GM19324 (cell line): ENCODE measurements at regions not wholly inside any gene's neighbourhood (a gene's known extent, or its start where the extent isn't known, plus 50 kb on each side); places are given as distances from the start of the nearest gene placed in this dataset.

Experiments used
- ATAC-seq: cut with Tn5 transposase; IDR thresholded peaks from one replicate; pipeline ENCODE4 v1.9.1; 2021; ENCODE audit warnings: mild to moderate bottlenecking, moderate library complexity; ENCODE audit not compliant: unreplicated experiment, low FRiP score

DNA sequence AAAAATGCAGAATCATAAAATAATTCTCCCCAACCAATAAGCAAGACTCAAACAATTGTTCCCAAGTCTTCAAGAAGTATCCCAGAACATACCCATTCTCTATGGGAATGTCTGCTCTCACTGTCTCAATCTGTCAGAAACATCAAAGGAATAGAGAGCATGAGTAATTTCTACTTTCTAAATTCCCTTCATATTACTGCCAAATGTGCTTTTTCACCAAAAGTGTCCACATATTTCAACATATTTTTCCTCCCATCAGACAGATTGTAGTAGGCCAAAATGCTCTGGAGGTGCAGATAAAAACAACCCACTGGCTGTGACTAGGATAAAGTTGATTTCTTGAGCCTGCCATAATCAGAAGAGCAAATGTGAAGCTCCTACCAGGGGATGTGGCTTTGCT lies 692.0 kb upstream of the FAM241A start:
- no peak for ATAC-seq

DNA sequence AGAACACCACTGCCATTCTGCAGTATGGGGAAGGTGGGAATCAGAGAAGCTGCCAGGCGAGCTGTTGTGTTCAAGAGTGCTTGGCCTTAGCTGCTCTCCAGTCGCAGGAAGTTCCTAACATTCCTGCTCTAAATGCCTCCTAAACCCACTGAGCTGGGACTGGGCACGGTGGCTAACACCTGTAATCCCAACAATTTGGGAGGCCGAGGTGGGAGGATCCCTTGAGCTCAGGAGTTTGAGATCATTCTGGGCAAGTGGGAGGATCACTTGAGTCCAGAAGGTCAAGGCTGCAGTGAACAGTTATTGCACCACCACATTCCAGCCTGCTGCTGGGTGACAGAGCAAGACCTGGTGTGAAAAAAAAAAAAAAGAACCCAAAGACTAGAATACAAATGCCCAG lies 690.3 kb upstream of the FAM241A start:
- no peak for ATAC-seq

DNA sequence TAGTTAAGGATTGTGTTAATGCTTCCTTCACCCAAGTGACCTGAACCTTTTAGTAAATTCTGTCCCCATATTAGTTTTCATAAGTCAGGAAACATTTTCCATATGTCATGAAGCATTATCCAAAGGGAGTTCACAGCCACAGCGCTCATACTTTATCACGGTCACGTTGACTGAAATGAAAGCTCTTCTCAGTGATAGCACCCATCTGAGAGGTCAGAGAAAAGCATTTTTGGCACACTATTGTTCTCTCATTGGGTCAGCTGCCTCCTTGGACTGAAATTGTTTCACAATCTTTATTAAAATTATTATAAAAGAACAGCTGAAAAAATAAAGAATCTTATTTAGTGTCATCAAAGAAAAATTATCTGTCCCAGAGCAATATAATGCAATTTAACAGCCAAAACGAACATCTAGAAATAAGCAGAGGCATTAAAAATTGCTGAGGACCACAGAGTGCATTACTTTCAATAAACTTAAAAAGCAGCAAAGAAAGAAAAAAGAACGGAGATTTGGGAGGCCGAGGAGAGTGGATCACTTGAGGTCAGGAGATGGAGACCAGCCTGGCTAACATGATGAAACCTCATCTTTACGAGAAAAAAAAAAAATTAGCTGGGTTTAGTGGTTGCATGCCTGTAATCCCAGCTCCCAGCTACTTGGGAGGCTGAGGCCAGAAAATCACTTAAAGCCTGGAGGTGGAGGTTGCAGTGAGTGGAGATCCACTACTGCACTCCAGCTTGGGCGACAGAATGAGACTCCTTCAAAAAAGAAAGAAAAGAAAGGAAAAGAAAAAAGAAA lies 680.8 kb upstream of the FAM241A start:
- ATAC-seq, result no peak

DNA sequence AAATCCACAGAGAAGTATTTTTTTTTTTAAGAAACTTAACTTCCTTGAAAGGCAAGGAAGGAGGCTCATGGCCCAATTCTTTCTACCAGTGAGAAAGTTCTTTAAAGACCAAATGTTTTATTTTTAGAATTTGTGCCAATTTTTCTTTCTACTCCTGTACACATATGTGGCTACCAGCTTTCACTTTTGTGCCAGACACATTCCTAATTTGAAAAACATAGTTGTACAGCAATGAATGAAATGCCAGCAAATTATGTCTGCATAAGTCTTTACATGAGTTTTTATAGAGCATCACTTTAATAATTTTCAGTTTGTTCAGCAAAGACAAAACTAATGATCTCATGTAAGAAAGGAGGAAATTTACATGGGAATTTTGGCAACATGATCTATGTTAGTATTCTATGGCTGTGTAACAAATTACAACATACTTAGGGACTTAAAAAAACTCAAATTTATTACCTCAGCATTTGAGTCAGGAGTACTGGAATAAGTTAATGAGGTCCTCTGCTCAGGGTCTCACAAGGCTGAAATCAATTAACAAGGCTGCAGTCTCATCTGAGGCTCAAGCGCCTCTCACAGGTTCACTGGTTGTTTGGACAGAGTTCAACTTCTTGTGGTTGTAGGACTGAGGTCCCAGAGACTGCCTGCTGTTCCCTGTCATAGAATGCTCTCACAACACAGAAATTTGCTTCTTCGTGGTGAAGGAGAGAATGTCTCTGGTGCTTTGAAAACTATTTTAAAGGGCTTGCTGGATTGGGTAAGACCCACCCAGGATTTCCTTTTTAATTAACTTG lies 678.2 kb upstream of the FAM241A start:
- no peak for ATAC-seq

DNA sequence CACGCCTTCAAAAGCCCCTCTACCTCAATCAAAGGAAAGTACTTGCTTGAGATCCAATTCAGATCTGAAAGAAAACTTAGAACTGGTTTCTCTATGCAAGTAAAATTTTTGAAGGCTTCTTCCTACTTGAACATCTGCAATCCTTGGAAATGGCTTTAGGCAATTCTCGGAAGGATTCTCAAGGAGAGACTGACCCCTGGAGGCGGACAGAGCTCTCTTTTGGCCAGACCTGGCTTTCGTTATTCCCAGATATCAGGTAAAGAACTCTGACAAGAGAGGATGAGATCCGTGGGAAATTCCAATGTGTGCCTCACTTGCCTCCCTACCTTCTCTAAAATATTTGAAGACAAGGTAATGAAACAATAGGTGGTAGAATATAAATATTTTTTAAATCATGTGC lies 670.3 kb upstream of the FAM241A start:
- ATAC-seq, result no peak

DNA sequence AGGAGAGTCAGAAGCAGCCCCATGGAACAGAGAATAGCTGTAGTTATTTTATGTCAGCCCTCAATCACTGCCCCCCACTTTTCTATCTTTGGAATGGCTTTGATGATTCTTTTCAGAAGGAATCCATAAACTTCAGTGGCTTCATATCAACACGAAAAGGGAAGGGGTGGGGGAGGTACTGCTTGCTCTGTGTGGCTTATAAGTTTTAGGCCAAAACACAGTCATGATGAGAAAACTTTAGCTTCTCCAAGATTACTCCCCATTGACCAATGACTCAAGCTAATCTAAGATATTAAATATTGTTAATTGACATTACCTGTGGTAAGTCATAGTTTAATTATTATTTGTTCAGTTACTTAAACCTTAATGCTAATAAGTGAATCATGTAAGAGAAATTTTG lies 669.6 kb upstream of the FAM241A start:
- ATAC-seq, result no peak

DNA sequence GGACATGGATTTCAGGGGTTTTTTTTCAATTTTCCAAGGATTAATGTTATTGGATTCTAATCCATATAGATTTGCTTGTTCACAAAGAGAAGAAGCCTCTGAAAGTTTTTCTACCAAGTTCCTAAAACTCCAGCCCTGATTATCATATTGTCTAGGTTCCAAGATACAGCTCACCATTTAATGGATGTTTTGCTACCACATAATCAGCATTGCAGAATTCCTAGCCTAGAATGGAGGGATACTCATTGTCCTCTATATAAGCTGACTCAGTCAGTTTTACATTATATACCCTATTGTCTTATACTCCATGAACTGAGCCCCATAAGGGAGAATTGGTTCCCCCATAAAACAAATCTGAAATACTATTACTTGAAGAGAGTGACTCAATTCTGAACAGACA lies 664.7 kb upstream of the FAM241A start:
- ATAC-seq, result no peak

DNA sequence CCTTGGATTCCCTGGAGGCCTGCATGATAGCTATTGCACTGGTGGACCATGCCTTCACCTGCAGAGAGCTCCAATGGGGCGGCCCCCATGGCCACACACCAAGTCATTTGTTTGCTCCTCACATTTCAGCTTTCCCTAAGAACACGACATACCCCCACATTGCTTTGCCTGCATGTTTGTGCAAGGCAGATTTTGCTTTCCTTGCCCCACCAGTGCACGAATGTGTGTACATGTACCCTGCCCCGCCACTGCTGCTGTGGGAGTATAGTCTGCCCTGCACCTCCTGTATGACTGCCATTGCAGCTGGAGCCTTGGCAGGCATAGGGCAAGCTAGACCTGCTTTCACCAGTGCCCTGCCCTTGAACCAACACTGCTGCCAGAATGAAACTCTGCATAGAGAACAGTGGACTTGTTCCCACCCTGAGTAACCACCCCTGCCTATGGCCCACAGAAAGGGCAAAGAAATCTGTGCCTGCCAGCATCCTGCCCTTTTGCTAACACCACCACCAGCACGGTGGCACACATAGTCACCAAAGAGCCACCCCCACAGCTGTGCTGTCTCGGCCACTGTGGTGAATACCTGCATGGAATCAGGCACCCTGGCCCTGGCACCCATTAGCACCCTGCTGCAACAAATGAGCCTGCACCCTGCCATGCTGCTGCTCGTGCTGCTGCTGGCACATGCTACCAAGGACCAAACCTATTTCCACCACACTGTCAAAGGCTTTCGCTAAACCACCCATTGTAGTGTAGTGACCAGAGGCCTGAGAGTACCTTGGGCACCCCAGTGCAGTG lies 661.7 kb upstream of the FAM241A start:
- ATAC-seq, result no peak

DNA sequence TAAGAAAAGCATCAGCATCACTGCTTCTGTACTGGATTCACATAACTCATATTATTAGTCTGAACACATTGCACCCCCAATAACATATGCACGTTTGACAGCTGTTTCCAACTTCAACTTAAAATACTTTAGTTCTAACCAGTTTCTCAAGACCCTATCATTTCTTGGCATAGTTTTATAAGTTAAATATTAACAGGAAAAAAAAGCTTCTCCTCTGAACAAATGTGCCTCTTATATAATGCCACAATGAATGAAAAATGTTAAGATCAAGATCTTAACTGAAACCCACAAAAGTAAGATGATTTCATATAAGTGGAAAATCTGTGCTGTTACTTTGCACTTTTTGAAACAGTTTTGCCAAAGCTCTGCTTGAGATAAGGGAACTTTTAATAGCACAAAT lies 652.8 kb upstream of the FAM241A start:
- no peak for ATAC-seq

DNA sequence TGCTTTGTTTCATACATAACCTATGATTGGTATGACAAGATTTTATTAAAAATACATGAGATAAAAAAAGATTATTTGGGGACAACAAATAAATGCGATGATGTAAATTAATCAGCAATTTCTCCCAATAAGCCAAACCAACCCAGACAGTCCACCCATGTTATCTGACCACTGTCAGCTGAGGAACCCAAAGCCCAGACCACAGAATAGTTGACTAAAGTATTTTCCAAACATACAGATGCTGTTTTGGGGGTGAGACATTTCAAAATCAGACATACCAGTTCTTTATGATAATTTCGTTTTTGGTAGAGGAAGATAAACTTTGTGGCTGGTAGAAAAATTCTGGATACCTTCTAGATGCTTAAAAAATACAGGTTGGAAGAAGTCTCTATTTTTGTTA lies 650.8 kb upstream of the FAM241A start:
- ATAC-seq, result no peak

DNA sequence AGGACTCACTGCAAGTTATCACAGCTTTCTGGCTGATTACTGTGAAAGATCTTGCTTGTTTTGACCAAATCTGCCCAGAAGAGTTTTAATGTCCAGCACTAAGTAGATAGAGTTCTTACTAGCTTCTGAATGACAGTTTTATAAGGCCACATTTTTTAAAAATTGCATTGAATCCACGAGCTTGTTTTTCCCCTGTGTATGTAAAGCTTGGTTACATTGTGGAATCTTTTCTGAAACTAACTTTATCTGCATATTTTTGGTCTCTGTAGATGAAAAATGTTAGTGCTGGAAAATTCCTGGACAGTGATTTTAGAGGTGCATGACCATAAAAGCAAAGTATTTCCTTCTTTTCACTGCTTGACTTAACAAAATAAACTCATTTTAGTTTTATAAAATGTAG lies 650.3 kb upstream of the FAM241A start:
- ATAC-seq, result no peak

DNA sequence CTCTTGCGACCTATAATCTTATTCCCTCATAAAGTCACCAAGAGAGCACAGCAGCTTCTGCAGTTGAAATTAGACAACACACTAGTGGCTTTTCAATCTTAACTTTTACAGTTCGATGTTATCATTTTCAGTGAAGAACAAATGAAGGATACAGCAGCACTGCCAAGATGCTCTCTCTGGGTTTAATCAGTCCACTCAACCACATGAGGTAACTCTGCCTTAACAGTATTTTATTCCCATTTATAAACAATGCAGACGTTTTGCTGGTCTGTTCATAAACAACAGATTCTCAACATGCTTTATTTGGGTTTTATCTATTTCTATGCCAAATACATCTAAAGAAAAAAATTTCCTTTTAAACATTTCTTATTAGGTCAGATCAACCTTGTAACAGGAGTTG lies 646.0 kb upstream of the FAM241A start:
- no peak for ATAC-seq

DNA sequence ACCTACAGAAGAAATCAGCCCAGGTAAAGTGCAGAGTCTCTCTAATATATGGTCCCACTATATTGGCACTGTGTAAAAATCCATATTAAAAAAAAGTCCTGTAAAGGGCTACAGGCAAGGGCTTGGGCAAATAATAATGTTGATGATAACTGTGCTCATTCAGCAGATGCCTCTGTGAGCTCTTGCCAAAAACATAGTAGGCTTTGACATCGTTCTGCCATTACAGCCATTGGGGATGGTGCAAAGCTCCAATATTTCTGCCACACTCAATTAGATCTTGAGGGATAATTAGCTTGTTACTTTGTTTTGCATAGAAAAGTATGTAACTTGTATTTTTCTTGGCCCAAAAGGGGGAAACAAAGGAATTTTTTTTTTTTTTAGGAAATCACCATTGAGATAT lies 645.5 kb upstream of the FAM241A start:
- no peak for ATAC-seq

DNA sequence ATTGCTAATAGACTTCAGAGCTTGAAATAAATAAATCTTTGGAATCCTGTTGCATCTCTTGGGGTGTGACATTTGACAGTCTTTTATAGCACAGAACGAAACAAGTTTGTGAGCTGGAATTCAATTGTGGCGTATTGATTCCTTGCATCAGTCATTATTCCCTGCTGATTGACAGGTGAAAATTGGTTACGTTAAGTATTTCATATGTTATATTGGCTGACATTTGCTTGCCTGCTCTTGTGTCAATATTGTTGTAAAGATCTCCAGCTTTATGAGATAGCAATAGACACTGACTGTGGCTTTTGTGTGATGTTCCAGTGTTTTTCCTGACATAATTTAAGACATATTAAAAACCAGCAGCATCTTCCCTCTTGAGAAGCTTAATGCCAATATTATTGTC lies 644.4 kb upstream of the FAM241A start:
- ATAC-seq, result no peak

DNA sequence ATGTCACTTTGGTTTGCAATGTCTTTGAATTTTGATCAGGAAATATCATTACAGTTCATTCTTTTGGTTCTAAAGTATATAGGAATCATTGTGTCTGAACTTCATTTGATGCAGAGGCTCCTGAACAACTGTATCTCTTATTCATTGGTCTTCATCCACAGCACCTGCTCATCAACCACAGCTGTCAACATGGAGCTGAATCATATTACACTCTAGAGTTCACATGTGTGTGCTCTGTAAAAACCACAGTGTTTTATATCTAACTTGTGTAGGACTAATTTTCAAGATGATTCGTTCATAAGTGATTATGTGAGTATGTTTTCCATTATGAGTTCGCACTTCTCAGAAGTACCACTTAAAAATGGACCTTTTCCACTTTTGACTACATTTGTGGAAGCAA lies 643.3 kb upstream of the FAM241A start:
- no peak for ATAC-seq

DNA sequence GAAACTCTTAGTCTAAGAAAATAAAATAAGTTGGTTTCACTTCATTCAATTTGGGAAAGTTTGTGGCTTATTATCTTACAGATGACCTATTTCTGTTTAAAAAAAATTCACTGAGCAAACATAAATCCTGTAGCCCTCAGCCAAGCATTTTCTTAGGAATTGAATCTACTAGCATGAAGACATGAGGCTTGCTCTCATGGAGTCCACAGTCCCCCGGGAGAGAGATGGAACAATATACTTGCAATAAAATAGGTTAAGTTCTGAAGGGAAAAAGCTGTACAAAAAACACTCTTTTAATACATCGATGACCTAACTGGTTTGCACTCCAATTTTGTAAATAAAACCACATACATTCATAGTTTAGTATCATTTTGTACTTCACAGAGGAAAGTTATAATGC lies 642.6 kb upstream of the FAM241A start:
- ATAC-seq, result no peak

DNA sequence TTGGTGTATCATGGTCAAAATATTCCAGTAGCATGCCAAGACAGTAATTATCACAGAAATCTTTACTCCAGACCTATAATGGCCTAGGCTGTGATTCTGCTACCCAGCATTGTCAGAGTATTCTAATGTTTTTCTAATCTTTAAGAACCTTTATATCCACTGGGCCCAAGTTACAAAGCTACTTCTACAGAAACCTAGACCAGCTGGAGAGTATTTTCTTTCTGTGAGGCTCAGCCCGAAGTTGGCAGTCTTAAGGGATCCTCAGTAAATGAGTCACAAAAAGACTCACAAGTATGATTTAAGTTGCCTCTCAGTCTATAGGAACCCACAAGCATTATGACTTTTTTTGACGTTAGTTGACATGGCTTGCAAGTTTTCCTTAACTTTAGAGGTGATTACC lies 638.5 kb upstream of the FAM241A start:
- no peak for ATAC-seq

DNA sequence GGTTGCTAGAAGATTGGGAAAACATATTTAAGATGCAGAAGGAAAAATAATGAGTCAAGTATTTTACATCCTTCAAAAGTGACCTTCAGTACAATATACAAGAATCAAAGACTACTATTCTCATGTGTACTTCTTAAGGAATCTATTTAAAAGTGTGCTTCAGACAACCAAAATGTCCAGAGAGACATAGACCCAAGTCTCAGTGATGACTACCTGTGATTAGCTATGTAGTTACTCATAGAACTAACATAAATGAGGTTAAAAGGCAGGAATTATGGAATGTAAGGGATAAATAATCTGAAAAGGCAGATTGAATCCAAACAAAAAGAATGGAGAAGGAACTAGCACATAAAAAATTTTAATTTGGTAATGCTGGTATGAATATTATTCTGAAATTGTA lies 634.7 kb upstream of the FAM241A start:
- ATAC-seq, result no peak

DNA sequence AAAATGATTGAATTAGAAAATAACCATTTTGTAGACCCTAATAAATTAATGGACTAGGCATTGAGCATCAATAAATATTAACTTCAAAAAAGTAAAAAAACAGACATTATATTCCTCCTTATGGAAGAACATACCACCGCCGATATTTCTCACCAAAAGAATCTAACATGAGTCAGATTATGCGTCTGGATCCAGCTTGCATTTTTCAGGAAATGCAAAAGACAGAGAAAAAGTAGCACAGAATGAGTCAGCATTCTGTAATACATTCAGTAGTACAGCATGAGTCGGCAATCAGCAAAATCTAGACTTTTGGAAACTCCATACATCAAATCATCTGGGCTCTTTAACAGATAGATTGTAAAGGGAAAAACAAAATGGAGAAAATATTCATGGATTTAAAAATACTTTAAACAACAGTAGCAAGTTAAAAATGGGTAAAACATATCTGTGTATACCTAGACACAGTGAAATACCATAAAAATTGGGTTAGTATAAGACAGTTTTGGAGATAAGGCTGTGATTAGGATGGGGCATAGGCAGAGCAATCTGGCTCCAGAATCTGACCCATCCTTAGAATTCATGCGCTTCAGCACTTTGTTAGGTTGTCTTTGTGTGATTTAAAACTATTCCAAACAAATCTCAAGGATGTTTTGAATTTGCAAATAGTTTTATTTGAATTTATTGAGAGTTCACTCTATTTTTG lies 633.0 kb upstream of the FAM241A start:
- no peak for ATAC-seq

DNA sequence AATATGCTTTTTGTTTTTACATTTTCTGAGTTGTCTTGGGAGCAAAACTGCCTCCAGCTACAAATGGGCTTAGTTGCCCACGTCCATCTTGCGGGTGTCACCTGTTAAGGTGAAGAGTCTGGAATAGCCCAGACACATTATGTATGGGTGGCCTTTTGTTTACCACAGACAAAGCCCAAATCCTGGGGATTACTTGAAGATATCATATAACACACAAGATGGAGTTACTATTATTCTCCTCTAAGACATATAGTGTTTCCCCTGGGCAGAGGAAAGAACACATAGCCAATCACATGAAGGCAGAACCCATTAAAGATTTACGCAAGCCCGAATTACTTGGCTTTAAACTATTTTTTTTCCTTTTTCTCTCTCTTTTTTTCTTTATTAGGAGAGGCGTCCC lies 625.6 kb upstream of the FAM241A start:
- ATAC-seq, result no peak

DNA sequence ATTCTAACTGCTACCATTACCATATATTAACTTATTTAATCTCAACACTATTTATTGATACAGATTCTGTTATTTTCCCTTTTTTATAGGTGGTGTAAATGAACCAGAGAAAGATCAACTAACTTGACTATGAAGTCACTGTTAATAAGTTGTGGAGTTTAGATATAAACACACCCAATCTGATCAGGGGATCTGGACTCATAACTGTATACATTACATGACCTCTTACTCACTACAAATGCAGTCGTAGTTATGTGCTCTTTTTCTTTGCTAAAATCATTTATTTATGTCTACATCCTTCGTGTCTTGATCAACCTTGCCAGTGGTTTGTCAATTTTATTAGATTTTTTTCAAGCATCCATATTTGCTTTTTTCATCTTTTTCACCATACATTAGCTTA lies 614.8 kb upstream of the FAM241A start:
- ATAC-seq, result no peak
